ENCODE measurements at regions not wholly inside any gene's neighbourhood (a gene's known extent, or its start where the extent isn't known, plus 50 kb on each side); places are given as distances from the start of the nearest gene placed in this dataset.

GRCh38 chr2:206212673-206213513 is 53.2 kb downstream of the EEF1B2 start:
- H3K27ac Mint-ChIP-seq, result peak overlapping the region; percentile 15
- H3K36me3 Mint-ChIP-seq (ENCODE audit: low read depth), result peaks cover 9% of the 10 kb centered on the region
- peaks cover 38% of the 10 kb centered on the region for H3K4me1 Mint-ChIP-seq
- no peaks in the 10 kb centered on the region for H3K27me3 Mint-ChIP-seq (ENCODE audit: low read depth, poor library complexity)
- peaks cover 9% of the 10 kb centered on the region for H3K9me3 Mint-ChIP-seq
- TF ChIP-seq, protein P1, sequence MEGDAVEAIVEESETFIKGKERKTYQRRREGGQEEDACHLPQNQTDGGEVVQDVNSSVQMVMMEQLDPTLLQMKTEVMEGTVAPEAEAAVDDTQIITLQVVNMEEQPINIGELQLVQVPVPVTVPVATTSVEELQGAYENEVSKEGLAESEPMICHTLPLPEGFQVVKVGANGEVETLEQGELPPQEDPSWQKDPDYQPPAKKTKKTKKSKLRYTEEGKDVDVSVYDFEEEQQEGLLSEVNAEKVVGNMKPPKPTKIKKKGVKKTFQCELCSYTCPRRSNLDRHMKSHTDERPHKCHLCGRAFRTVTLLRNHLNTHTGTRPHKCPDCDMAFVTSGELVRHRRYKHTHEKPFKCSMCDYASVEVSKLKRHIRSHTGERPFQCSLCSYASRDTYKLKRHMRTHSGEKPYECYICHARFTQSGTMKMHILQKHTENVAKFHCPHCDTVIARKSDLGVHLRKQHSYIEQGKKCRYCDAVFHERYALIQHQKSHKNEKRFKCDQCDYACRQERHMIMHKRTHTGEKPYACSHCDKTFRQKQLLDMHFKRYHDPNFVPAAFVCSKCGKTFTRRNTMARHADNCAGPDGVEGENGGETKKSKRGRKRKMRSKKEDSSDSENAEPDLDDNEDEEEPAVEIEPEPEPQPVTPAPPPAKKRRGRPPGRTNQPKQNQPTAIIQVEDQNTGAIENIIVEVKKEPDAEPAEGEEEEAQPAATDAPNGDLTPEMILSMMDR (IDR thresholded peaks at IDR 0.05), result no peak
- H3K4me3 Mint-ChIP-seq, result peak overlapping the region; percentile 34
- DNase-seq, result no peak

DNA sequence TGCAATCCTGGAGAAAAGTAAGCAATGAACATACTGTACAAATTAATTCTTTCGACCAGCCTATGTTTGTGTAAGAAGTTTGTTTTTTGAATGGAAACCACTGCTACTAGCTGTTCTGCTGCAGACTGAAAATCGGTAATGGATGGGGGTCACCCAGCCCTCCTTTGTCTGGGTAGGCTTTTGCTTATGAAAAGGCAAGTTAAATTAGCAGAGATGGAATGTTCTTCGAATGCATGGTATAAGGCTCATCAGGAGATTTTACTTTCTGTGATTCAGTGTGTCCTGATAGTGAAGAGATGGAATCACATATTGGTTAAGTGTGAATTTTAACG is 53.8 kb downstream of the EEF1B2 start:
- Mint-ChIP-seq H3K27ac (peak overlapping the region; percentile 52), H3K36me3 (ENCODE audit: low read depth) (peaks cover 9% of the 10 kb centered on the region), H3K4me3 (peak overlapping the region; percentile 34), H3K9me3 (peaks cover 9% of the 10 kb centered on the region), H3K27me3 (ENCODE audit: low read depth, poor library complexity) (no peaks in the 10 kb centered on the region), H3K4me1 (peaks cover 40% of the 10 kb centered on the region)
- DNase-seq, result no peak
- TF ChIP-seq, protein P1 (IDR thresholded peaks at IDR 0.05), result no peak

DNA sequence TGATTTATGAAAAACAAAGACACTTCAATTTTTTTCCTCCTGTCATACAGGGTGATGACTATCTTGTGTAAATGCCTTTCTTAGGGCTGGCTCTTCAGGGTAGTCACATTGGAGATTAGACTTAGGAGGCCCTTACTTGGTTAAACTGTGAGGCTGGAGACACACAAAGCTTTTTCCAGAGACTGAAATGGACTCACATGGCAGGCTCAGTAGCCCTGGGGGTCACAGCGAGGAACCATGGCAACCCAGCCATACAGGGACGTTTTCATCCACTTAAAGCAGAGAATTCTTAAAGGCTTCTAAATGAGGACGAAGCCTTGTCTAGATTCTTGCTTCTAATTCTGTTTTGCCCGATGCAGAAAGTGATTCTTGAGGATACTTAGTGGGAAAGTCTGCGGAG is 57.3 kb upstream of the ZDBF2 start:
- no peak for DNase-seq
- H3K27ac Mint-ChIP-seq, result peak overlapping the region; percentile 47
- H3K4me1 Mint-ChIP-seq, result peaks cover 35% of the 10 kb centered on the region
- H3K36me3 Mint-ChIP-seq (ENCODE audit: low read depth), result peaks cover 9% of the 10 kb centered on the region
- TF ChIP-seq, protein P1 (IDR thresholded peaks at IDR 0.05), result no peak
- peaks cover 8% of the 10 kb centered on the region for H3K27me3 Mint-ChIP-seq (ENCODE audit: low read depth, poor library complexity)
- H3K4me3 Mint-ChIP-seq, result no peak overlapping the region
- peaks cover 28% of the 10 kb centered on the region for H3K9me3 Mint-ChIP-seq

- no peak for DNase-seq
- TF ChIP-seq, protein P1 (IDR thresholded peaks at IDR 0.05), result no peak
- H3K4me1 Mint-ChIP-seq, result peaks cover 29% of the 10 kb centered on the region
- H3K27me3 Mint-ChIP-seq (ENCODE audit: low read depth, poor library complexity), result peaks cover 8% of the 10 kb centered on the region
- H3K27ac Mint-ChIP-seq, result peak overlapping the region; percentile 47
- peaks cover 9% of the 10 kb centered on the region for H3K36me3 Mint-ChIP-seq (ENCODE audit: low read depth)
- no peak overlapping the region for H3K4me3 Mint-ChIP-seq
- H3K9me3 Mint-ChIP-seq, result peaks cover 28% of the 10 kb centered on the region
Observed at GRCh38 chr2:206217743-206218142, 56.7 kb upstream of the ZDBF2 start.

DNA sequence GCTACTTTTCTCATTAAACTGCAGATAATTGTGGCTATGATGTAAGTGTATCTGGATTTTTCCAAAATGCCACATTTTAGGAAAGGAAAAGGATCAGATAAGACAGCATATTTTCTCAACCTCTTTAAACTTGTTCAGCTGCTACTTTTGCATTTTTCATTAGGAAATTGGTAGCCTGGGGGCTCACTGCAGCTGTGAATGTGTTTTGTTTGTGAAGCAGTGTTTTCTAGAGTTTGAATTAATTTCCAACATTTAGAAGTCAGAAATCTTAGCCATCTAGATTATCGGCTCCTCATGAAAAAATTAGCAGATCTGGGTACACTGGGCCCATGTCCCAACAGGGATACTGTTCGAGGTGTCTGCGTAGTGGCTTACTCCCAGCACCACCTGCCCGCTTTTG is 56.3 kb upstream of the ZDBF2 start:
- TF ChIP-seq, protein P1 (IDR thresholded peaks at IDR 0.05), result no peak
- H3K4me1 Mint-ChIP-seq, result peaks cover 25% of the 10 kb centered on the region
- no peak overlapping the region for H3K27ac Mint-ChIP-seq

More for the DNA sequence above, 56.3 kb upstream of the ZDBF2 start:
- DNase-seq, result no peak
- peaks cover 28% of the 10 kb centered on the region for H3K9me3 Mint-ChIP-seq
- peaks cover 9% of the 10 kb centered on the region for H3K36me3 Mint-ChIP-seq (ENCODE audit: low read depth)
- H3K27me3 Mint-ChIP-seq (ENCODE audit: low read depth, poor library complexity), result peaks cover 11% of the 10 kb centered on the region
- no peak overlapping the region for H3K4me3 Mint-ChIP-seq
